CD4-positive, alpha-beta T cell treated with Interleukin-6 at 100 ng/mL for 8 hours (primary cell): ENCODE measurements at regions not wholly inside any gene's neighbourhood (a gene's known extent, or its start where the extent isn't known, plus 50 kb on each side); places are given as distances from the start of the nearest gene placed in this dataset.
"Not testable (repeated sequence)": the region's sequence is repeated elsewhere in the genome, so short reads cannot be mapped to it uniquely, and the experiment has no call there.

ENCODE experiments used
- DNase-seq: peaks from one replicate; pipeline ENCODE4 v3.0.0-alpha.2; 2020; ENCODE audit warnings: mixed read lengths, low spot score

- DNase-seq, result no peak
Measured at GRCh38 chr6:56806368-56806767, 148.5 kb upstream of the BEND6 start.

DNA sequence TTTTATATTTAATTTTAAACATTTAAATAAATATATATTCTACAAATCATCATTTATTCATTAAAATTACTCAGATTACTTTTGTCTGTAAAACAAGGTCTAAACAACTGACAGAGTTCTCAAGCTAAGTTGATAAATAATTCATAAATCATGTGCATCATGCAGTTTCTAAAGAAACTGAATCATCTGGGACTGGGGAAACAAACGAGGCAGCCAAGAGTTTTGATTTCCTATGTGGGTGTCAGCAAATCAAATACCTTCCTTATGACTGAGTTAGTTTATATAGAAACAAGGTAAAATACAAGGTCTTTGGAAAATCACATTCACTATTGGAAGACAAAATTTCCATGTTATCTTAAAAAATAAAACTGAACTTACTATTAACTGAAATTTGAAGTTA lies 149.9 kb upstream of the BEND6 start:
- no peak for DNase-seq

GRCh38 chr6:56803594-56803993 lies 151.3 kb upstream of the BEND6 start:
- DNase-seq, result no peak

DNA sequence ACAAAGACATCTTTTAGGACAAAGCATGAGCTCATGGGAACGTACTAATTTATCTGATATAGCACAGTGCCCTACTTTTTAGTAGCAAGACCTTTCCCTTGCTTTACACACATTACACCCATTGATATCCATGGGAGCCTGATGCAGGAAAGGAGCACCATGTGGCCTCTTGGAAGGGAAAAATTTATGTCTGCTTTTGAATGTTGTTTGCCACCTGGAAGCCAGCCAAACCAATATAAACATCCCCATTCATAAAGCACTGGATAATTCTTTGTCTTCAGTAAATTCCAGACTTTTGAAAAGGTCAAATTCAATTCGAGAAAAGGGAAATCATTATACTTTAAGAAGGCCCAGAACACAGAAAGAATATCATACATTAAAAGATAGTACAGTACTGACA lies 152.3 kb upstream of the BEND6 start:
- no peak for DNase-seq

GRCh38 chr6:56799989-56800388 lies 154.9 kb upstream of the BEND6 start:
- DNase-seq, result no peak

- no peak for DNase-seq
Measured at GRCh38 chr6:56798163-56798562, 155.5 kb upstream of the DST start.

GRCh38 chr6:56796196-56796532 lies 153.5 kb upstream of the DST start:
- DNase-seq, result no peak

GRCh38 chr6:56795466-56796195 lies 152.9 kb upstream of the DST start:
- DNase-seq, result no peak

GRCh38 chr6:56794421-56794820 lies 151.7 kb upstream of the DST start:
- DNase-seq, result no peak

GRCh38 chr6:56793938-56794337 lies 151.2 kb upstream of the DST start:
- DNase-seq, result no peak

- no peak for DNase-seq
Measured at GRCh38 chr6:56790414-56790813, 147.7 kb upstream of the DST start.

DNA sequence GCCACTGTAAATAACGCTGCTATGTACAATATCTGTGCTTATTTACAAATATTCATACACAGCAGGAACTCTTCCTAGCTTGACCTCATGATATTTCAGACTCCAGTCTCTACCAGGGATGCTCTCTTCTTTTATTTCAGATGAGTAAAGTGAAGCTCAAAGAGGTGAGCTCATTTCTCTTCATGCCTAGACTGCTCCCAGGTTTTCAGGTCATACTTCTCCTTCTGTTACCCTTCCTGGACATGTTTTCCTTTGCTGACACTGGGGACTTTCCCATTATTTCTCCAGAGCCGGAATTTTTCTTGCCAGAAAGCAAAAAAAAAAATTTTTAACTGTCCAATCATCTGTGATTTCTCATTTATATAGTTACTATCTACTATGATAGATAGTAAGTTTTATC lies 147.2 kb upstream of the DST start:
- no peak for DNase-seq

- no peak for DNase-seq
Measured at GRCh38 chr6:56789342-56789741, 146.7 kb upstream of the DST start.

- DNase-seq, result no peak
Measured at GRCh38 chr6:56787209-56787608, 144.5 kb upstream of the DST start.

GRCh38 chr6:56786256-56786655 lies 143.6 kb upstream of the DST start:
- DNase-seq, result no peak

DNA sequence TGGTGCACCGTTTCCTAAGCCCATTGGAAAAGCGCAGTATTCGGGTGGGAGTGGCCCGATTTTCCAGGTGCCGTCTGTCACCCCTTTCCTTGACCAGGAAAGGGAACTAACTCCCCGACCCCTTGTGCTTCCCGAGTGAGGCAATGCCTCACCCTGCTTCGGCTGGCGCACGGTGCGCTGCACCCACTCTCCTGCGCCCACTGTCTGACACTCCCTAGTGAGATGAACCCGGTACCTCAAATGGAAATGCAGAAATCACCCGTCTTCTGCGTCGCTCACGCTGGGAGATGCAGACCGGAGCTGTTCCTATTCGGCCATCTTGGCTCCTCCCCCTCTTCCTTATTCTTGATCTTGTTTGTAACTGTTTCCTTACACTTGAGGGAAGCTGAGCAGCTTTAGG lies 142.8 kb upstream of the DST start:
- DNase-seq, result not testable (repeated sequence)

DNA sequence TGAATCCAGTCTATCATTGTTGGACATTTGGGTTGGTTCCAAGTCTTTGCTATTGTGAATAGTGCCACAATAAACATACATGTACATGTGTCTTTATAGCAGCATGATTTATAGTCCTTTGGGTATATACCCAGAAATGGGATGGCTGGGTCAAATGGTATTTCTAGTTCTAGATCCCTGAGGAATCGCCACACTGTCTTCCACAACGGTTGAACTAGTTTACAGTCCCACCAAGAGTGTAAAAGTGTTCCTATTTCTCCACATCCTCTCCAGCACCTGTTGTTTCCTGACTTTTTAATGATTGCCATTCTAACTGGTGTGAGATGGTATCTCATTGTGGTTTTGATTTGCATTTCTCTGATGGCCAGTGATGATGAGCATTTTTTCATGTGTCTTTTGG lies 137.4 kb upstream of the DST start:
- DNase-seq, result not testable (repeated sequence)

DNA sequence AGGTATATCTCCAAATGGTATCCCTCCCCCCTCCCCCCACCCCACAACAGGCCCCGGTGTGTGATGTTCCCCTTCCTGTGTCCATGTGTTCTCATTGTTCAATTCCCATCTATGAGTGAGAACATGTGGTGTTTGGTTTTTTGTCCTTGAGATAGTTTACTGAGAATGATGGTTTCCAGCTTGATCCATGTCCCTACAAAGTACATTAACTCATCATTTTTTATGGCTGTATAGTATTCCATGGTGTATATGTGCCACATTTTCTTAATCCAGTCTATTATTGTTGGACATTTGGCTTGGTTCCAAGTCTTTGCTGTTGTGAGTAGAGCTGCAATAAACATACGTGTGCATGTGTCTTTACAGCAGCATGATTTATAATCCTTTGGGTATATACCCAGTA lies 135.8 kb upstream of the DST start:
- DNase-seq, result not testable (repeated sequence)

DNA sequence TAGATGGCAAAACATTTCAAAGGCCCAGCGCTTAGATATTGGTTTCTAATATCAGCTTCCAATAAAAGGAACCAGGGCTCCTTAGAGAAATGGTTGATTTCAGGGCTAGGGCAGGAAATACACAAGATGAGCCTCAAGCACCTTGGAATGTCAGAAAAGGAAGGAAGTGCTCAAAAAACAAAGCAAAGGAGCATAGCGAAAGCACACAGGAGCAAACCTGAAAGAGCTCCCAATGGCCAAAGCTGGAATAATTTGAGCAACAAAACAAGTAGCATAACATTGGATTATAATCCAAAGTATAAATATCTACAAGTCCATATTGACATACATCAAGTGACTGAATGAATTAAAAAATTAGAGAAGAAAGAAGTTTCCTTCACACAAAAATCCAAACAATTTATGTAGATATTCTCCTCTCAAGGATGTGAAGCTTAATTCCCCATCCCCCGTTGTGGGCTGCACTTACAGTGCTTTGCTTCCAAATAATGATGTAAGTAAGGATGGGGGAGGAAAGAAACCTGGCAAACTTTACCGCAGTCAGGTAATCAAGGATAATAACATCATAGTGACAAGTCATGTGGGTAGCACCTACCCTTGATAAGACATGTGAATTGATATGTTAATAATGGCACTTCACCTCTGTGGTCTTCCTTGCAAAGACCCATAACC lies 132.9 kb upstream of the DST start:
- no peak for DNase-seq

- DNase-seq, result no peak
Measured at GRCh38 chr6:56772737-56773184, 130.1 kb upstream of the DST start.

GRCh38 chr6:56771929-56772607 lies 129.4 kb upstream of the DST start:
- DNase-seq, result no peak

GRCh38 chr6:56771189-56771588 lies 128.5 kb upstream of the DST start:
- DNase-seq, result no peak

- DNase-seq, result no peak
Measured at GRCh38 chr6:56770011-56770520, 127.4 kb upstream of the DST start.
